Trophoblast cell (in vitro differentiated cells and primary cell): ENCODE measurements at regions not wholly inside any gene's neighbourhood (a gene's known extent, or its start where the extent isn't known, plus 50 kb on each side); places are given as distances from the start of the nearest gene placed in this dataset.

Experiments
- DNase-seq, 2 donors: peaks; one replicate each; pipeline ENCODE4 v3.0.0-alpha.2; 2016
- H2AFZ ChIP-seq: 2 replicates; pipeline ENCODE4 v1.6.1; 2013; ENCODE audit warnings: low read length, moderate library complexity, mild to moderate bottlenecking; ENCODE audit not compliant: insufficient read depth, poor library complexity
- H2AK5ac ChIP-seq: 2 replicates; pipeline ENCODE4 v1.6.1; 2013; ENCODE audit warnings: mild to moderate bottlenecking, low read length
- H2BK120ac ChIP-seq: 2 replicates; pipeline ENCODE4 v1.6.1; 2013; ENCODE audit warnings: low read length, mild to moderate bottlenecking, moderate library complexity; ENCODE audit not compliant: insufficient read depth, poor library complexity
- H2BK12ac ChIP-seq: 2 replicates; pipeline ENCODE4 v1.6.1; 2013; ENCODE audit warnings: mild to moderate bottlenecking, low read length, moderate library complexity
- H2BK5ac ChIP-seq: 2 replicates; pipeline ENCODE4 v1.6.1; 2013; ENCODE audit warnings: low read length, low read depth, moderate library complexity, mild to moderate bottlenecking; ENCODE audit not compliant: poor library complexity
- H3K14ac ChIP-seq: 2 replicates; pipeline ENCODE4 v1.6.1; 2013; ENCODE audit warnings: mild to moderate bottlenecking, low read length
- H3K18ac ChIP-seq: 2 replicates; pipeline ENCODE4 v1.6.1; 2013; ENCODE audit warnings: mild to moderate bottlenecking, low read length
- H3K23ac ChIP-seq: 2 replicates; pipeline ENCODE4 v1.6.1; 2013; ENCODE audit warnings: low read length
- H3K27ac ChIP-seq: 2 replicates; pipeline ENCODE4 v1.5.1; 2013; ENCODE audit warnings: low read depth, mild to moderate bottlenecking, inconsistent platforms, low read length, moderate library complexity
- H3K27me3 ChIP-seq: 2 replicates; pipeline ENCODE4 v1.6.1; 2013; ENCODE audit warnings: inconsistent platforms, mild to moderate bottlenecking, low read length, moderate library complexity; ENCODE audit not compliant: insufficient read depth
- H3K36me3 ChIP-seq, 2 experiments: 1 replicate in 1 of 2; 2 replicates in 1 of 2; pipeline ENCODE4 v1.6.1; 2013; ENCODE audit warnings: low read length in 2 of 2, mild to moderate bottlenecking in 2 of 2, moderate library complexity in 1 of 2; ENCODE audit not compliant: insufficient read depth in 2 of 2, control insufficient read depth in 1 of 2
- H3K4ac ChIP-seq: 2 replicates; pipeline ENCODE4 v1.6.1; 2013; ENCODE audit warnings: low read depth, mild to moderate bottlenecking, low read length, moderate library complexity
- H3K4me1 ChIP-seq, 2 experiments: 1 replicate in 1 of 2; 2 replicates in 1 of 2; pipeline ENCODE4 v1.6.1; 2013; ENCODE audit warnings: low read length in 2 of 2, mild to moderate bottlenecking in 2 of 2, moderate library complexity in 1 of 2; ENCODE audit not compliant: insufficient read depth in 2 of 2, control insufficient read depth in 1 of 2
- H3K4me2 ChIP-seq: 2 replicates; pipeline ENCODE4 v1.6.1; 2013; ENCODE audit warnings: inconsistent platforms, mild to moderate bottlenecking, low read length, moderate library complexity
- H3K4me3 ChIP-seq: 2 replicates; pipeline ENCODE4 v1.5.1; 2013; ENCODE audit warnings: mild to moderate bottlenecking, low read depth, low read length, inconsistent platforms
- H3K79me1 ChIP-seq: one replicate; pipeline ENCODE4 v1.6.1; 2013; ENCODE audit warnings: low read length
- H3K79me2 ChIP-seq: 2 replicates; pipeline ENCODE4 v1.6.1; 2013; ENCODE audit warnings: low read length, mild to moderate bottlenecking; ENCODE audit not compliant: control insufficient read depth, insufficient read depth, poor library complexity
- H3K9ac ChIP-seq: 2 replicates; pipeline ENCODE4 v1.6.1; 2013; ENCODE audit warnings: mild to moderate bottlenecking, low read length
- H3K9me3 ChIP-seq: 2 replicates; pipeline ENCODE4 v1.6.1; 2013; ENCODE audit warnings: low read depth, mild to moderate bottlenecking, control low read depth, inconsistent platforms, low read length; ENCODE audit not compliant: insufficient read depth
- H4K12ac ChIP-seq: 2 replicates; pipeline ENCODE4 v1.6.1; 2013; ENCODE audit warnings: low read depth, mild to moderate bottlenecking, low read length, moderate library complexity
- H4K8ac ChIP-seq: 2 replicates; pipeline ENCODE4 v1.6.1; 2013; ENCODE audit warnings: low read depth, mild to moderate bottlenecking, low read length, moderate library complexity
- H4K91ac ChIP-seq: one replicate; pipeline ENCODE4 v1.6.1; 2013; ENCODE audit warnings: low read depth, mild to moderate bottlenecking, low read length, moderate library complexity
- whole genome bisulfite sequencing: extraction: QIAGEN DNeasy Blood & Tissue Kit; methylation state at CpG from one replicate; pipeline ENCODE4 v1.1.7; 2013; ENCODE audit warnings: missing lambda C conversion rate; ENCODE audit not compliant: insufficient read length, insufficient coverage; ENCODE audit errors: extremely low coverage; 5-methylcytosine and 5-hydroxymethylcytosine counted together

GRCh38 chr5:103354446-103354845 is 95.9 kb downstream of the MACIR start:
- Histone ChIP-seq H2AK5ac (no peak overlapping the region), H2BK120ac (no peak overlapping the region), H3K27me3 (no peaks in the 10 kb centered on the region), H3K79me2 (no peaks in the 10 kb centered on the region), H4K91ac (no peak overlapping the region), H3K14ac (no peak overlapping the region), H3K9ac (no peak overlapping the region), H3K4me3 (no peak overlapping the region), H3K4ac (no peak overlapping the region), H3K27ac (no peak overlapping the region), H2BK5ac (no peak overlapping the region), H3K79me1 (no peaks in the 10 kb centered on the region), H2AFZ (no peak overlapping the region), H3K18ac (no peak overlapping the region), H3K4me1 (peaks cover 3% of the 10 kb centered on the region in 2 experiments), H3K36me3 (no peaks in the 10 kb centered on the region), H3K23ac (no peak overlapping the region), H4K8ac (no peak overlapping the region), H3K4me2 (no peak overlapping the region), H4K12ac (no peak overlapping the region), H3K9me3 (no peaks in the 10 kb centered on the region), H2BK12ac (no peak overlapping the region)
- DNase-seq = peak in 1 of 2 donors; percentile 42
- WGBS = no CpG with 5 or more reads among the region's 4 CpGs

DNA sequence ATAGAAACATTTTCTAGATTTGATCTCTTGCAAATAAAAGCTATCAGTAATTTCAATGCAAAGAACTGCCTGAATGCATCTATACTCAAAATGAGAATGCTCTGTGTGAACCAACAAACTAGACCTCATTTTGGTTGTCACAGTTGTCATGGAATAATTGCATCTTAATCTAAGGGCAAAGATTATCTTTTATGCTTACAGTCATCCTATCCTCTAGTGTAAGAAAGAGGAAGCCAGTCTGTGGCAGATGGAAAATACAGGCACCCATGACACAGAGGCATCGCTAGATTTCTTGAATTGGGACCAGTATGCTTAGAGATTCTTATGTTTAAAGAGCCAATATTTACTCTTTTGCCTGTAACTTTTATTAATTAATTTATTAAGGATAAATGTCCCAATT is 95.0 kb downstream of the MACIR start:
- no peak overlapping the region for H3K18ac ChIP-seq
- H4K12ac ChIP-seq = no peak overlapping the region
- no peaks in the 10 kb centered on the region for H3K79me1 ChIP-seq
- no peak overlapping the region for H3K4me3 ChIP-seq
- H3K9ac ChIP-seq = no peak overlapping the region
- H2BK12ac ChIP-seq = no peak overlapping the region
- H3K14ac ChIP-seq = no peak overlapping the region
- H3K79me2 ChIP-seq = no peaks in the 10 kb centered on the region
- DNase-seq = no peak
- no peak overlapping the region for H3K4me2 ChIP-seq
- H3K27ac ChIP-seq = no peak overlapping the region
- H3K23ac ChIP-seq = no peak overlapping the region
- no peak overlapping the region for H3K4ac ChIP-seq
- no peak overlapping the region for H2AFZ ChIP-seq
- H3K9me3 ChIP-seq = no peaks in the 10 kb centered on the region
- no peak overlapping the region for H2BK120ac ChIP-seq
- H2AK5ac ChIP-seq = no peak overlapping the region
- no peak overlapping the region for H4K8ac ChIP-seq
- H2BK5ac ChIP-seq = no peak overlapping the region
- no peaks in the 10 kb centered on the region for H3K27me3 ChIP-seq
- H4K91ac ChIP-seq = no peak overlapping the region
- peaks cover 3% of the 10 kb centered on the region in 2 experiments for H3K4me1 ChIP-seq
- no CpG with 5 or more reads among the region's 1 CpG for WGBS
- H3K36me3 ChIP-seq = no peaks in the 10 kb centered on the region

- H3K4me1 ChIP-seq = peaks cover 2 to 4% of the 10 kb centered on the region in 2 experiments
- H2BK5ac ChIP-seq = no peak overlapping the region
- no peak overlapping the region for H4K8ac ChIP-seq
- no peak for DNase-seq
- H3K9me3 ChIP-seq = no peaks in the 10 kb centered on the region
- no peaks in the 10 kb centered on the region for H3K27me3 ChIP-seq
- H3K4me3 ChIP-seq = no peak overlapping the region
- no peak overlapping the region for H3K27ac ChIP-seq
- H3K9ac ChIP-seq = no peak overlapping the region
- no peak overlapping the region for H2AK5ac ChIP-seq
- no peak overlapping the region for H2AFZ ChIP-seq
- no CpG with 5 or more reads among the region's 4 CpGs for WGBS
- no peak overlapping the region for H4K12ac ChIP-seq
- H3K36me3 ChIP-seq = no peaks in the 10 kb centered on the region
- no peak overlapping the region for H3K23ac ChIP-seq
- H3K4ac ChIP-seq = no peak overlapping the region
- H3K4me2 ChIP-seq = no peak overlapping the region
- no peaks in the 10 kb centered on the region for H3K79me1 ChIP-seq
- no peak overlapping the region for H2BK12ac ChIP-seq
- H3K14ac ChIP-seq = no peak overlapping the region
- H3K18ac ChIP-seq = no peak overlapping the region
- no peak overlapping the region for H4K91ac ChIP-seq
- H3K79me2 ChIP-seq = no peaks in the 10 kb centered on the region
- no peak overlapping the region for H2BK120ac ChIP-seq
These were observed 89.3 kb downstream of the MACIR start for GRCh38 chr5:103347716-103348423.

- Histone ChIP-seq H3K9ac (no peak overlapping the region), H2BK5ac (no peak overlapping the region), H3K27ac (no peak overlapping the region), H3K23ac (no peak overlapping the region), H2BK120ac (no peak overlapping the region), H4K91ac (no peak overlapping the region), H3K14ac (no peak overlapping the region), H3K4me2 (no peak overlapping the region), H3K18ac (no peak overlapping the region), H3K9me3 (no peaks in the 10 kb centered on the region), H3K4me1 (peaks cover 2 to 4% of the 10 kb centered on the region in 2 experiments), H3K79me1 (no peaks in the 10 kb centered on the region), H3K4ac (no peak overlapping the region), H2AFZ (no peak overlapping the region), H3K27me3 (no peaks in the 10 kb centered on the region), H4K8ac (no peak overlapping the region), H2AK5ac (no peak overlapping the region), H3K79me2 (no peaks in the 10 kb centered on the region), H3K4me3 (no peak overlapping the region), H4K12ac (no peak overlapping the region), H2BK12ac (no peak overlapping the region), H3K36me3 (no peaks in the 10 kb centered on the region)
- no CpG with 5 or more reads among the region's 11 CpGs for WGBS
- peak; percentile 72 to 76 for DNase-seq
These were observed 87.7 kb downstream of the MACIR start for GRCh38 chr5:103346162-103346748.
